GM19328 (cell line): ENCODE measurements at regions not wholly inside any gene's neighbourhood (a gene's known extent, or its start where the extent isn't known, plus 50 kb on each side); places are given as distances from the start of the nearest gene placed in this dataset.

Source experiments
- ATAC-seq: cut with Tn5 transposase; IDR thresholded peaks from one replicate; pipeline ENCODE4 v1.9.1; 2021; ENCODE audit warnings: mild to moderate bottlenecking, moderate library complexity; ENCODE audit not compliant: unreplicated experiment

GRCh38 chr3:115323380-115323779 is 176.3 kb upstream of the ZBTB20 start:
- ATAC-seq = no peak

- no peak for ATAC-seq
Observed at GRCh38 chr3:115324056-115324455, 177.0 kb upstream of the ZBTB20 start.

DNA sequence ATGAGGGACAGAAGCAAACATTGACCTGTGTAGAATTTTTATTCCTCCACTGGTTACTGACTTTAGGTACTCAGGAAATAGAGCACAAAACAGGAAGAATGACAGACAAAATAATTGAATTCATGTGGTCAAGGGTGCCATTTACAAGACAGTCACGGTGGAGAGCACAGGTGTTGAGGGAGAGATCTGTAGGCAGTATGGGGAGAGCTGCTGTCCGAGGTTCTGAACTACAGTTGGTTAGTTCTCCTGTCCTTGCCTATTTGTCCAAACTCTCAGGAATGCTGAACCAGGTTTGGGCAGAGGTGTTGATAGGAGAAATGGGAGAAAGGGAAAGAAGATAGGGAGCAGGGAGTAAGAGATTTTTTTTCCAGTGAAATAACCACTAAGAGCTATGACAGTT is 178.5 kb upstream of the ZBTB20 start:
- ATAC-seq = no peak

- no peak for ATAC-seq
Observed at GRCh38 chr3:115330430-115330829, 183.3 kb upstream of the ZBTB20 start.

DNA sequence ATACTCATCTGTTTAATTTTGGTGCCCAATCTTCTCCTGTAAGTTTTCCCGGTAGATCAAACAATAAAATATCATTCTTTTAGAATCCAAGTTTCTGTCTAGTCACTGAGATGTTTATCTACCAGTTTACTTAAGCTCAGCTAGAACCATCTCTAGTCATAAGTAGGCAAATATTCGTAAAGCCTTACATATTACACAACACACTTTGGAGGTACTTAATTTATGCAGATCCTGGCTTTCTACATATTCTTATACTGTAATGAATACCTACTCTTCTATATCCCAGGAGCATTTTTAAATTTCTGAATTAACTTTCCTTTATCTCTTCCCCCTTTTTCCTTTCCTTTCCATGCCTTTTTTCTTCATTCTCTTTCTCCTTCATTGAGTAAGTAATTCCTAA is 185.9 kb upstream of the ZBTB20 start:
- no peak for ATAC-seq

DNA sequence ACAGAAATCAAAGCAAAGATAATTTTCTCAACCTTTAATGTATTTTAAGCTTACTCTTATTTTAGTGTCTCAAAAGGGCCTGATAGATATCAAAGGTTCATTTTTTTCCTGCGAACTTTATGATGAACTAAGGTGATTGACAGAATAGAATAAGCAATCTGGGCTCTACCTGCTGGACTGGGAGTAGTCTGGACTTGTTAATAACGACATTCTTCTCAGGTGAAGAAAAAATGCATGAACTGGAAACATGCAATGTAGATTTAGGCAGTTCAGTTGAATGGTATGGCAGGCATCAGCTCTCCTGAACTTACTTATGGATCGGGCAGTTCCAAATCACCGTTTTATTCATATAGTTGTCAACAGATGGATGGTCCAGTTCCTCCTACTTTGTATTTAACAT is 189.7 kb upstream of the ZBTB20 start:
- ATAC-seq = no peak

DNA sequence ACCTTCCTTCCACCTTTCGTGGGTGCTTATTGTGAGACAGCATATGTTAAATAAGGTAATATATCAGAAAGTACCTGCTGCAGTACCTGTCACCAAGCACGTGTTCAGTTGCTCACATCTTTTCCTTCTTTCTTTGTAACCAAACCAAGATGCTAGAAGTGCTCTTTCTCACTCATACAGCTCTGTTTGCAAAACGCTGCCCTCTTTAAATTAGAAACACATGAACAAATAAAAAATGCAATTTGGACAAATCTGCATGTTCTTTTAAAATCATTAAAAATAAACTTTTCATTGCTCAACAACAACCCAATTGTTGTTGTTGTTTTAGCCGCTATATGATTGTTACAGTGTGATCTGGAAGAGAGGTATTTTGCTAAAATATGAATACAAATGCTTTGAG is 193.5 kb upstream of the ZBTB20 start:
- ATAC-seq = no peak

DNA sequence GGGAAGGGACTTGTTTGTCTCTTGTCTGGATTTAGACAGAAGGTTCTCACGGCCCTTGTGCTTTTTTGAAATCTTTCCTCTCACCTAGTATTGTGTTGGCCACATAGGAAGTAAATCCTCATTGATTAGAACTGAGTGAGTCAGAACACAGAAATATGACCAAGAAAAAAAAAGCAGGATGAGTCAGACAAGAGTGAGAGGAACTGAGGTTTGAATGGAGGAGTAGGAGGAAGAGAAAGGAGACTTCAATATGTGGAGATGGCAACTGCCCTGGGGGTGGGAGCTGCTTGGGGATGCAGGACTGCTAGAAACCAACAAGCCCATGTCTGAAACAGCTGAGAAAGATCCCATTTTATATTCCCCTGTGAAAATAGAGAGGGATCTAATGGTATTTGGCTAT is 194.1 kb upstream of the ZBTB20 start:
- ATAC-seq = no peak

GRCh38 chr3:115347737-115348136 is 200.6 kb upstream of the ZBTB20 start:
- no peak for ATAC-seq

DNA sequence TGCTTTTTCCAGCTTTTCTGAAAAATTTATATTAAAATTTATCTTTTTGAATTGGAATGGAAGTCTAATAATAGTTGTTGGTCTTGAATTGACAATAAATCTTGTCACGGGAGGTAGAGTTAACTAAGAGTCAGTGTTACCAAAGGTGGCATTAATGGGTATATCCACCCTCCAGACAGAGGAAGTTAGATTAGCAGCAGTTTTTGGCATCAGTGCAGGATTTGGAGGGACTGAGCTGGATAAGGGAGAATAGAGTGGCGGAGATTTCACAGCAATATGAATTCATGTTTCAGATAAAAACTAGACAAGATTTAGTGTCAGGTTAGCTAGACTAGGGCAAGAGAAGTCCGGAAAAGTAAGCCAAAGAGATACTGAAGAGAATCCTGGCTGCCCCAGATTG is 201.3 kb upstream of the ZBTB20 start:
- ATAC-seq = no peak

DNA sequence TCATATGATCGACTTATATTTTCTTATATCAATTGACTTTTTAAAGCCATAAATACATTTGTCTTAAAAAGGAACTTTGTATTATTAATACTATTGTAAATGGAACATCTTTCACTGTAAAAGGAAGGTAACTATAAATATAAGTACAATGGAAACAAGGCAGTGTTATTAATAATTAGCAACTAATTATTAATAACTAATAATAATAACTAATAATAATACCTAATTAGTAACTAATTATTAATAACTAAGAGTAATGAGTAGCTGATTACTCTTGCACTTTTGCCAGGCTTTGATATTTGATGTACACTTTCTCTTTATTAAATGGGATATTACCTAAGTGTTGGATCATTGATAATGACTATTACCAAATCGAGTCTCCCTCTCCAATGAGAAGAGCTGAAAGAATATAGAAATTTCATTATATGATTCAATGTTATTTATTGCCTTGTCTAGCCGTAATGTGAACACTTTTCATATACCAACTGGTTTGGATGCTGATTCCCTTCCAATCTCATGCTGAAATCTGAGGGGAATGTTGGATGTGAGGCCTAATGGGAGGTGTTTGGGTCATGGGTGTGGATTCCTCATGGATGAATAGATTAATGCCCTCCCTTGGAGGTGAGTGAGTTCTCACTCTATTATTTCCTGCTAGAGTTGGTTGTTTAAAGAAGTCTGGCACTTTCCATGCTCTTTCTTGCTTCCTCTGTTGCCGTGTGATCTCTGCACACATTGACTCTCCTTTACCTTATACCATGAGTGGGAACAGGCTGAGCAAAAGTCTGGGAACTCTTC is 202.1 kb upstream of the ZBTB20 start:
- no peak for ATAC-seq

GRCh38 chr3:115350606-115351005 is 203.5 kb upstream of the ZBTB20 start:
- ATAC-seq = no peak

DNA sequence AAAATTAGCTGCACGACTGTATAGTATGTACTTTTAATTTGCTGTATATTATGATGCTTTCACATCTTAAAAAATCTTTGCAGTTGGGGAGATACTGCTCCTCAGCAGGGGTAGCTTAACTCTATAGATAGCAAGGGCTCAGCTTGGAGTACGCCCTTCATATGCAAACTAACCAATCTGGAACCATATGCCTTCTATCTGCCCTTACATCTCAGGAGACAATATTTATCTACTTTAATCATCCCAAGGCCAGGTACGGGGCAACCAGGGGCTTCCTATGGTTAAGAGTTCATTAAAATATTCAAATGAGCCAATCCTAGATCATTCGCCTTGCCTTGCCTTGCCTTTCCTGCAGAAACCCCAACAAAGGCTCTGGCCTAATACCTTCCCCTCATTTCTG is 204.1 kb upstream of the ZBTB20 start:
- no peak for ATAC-seq

DNA sequence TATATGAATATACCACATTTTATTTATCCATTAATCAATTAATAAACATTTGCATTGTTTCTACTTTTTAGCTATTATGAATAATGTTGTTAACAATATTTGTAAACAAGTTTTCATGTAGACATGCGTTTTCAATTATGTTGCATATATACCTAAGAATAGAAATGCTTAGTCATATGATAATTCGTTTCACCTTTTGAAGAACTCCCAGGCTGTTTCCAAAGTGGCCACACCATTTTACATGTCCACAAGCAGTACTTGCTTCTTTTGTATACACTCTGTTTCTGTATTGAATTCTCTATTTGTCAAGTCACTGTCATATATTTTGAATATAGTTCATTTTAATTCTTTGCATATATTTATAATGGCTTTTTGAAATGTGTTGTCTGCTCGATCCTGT is 206.9 kb upstream of the ZBTB20 start:
- no peak for ATAC-seq

DNA sequence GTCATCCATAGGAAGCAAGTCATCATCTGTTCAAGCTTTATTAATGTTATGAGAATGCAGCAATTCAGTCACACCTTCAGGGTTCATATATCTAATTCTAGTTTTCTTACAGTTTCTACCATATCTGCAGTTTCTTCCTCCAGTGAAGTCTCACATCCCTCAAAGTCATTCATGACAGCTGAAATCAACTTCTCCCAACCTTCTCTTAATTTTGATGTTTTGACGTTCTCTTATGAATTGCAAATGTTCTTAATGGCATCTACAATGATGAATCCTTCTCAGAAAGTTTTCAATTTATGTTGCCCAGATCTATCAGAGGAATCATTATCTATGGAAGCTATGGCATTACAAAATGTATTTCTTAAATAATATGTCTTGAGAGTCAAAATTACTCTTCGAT is 210.4 kb upstream of the ZBTB20 start:
- no peak for ATAC-seq

- ATAC-seq = peak; percentile 97
Observed at GRCh38 chr3:115359536-115359935, 212.4 kb upstream of the ZBTB20 start.

GRCh38 chr3:115361806-115362205 is 214.7 kb upstream of the ZBTB20 start:
- ATAC-seq = no peak

GRCh38 chr3:115363071-115363470 is 216.0 kb upstream of the ZBTB20 start:
- no peak for ATAC-seq

GRCh38 chr3:115369021-115369420 is 221.9 kb upstream of the ZBTB20 start:
- ATAC-seq = no peak

- ATAC-seq = no peak
Observed at GRCh38 chr3:115375362-115375761, 228.3 kb upstream of the ZBTB20 start.

GRCh38 chr3:115380883-115381572 is 233.9 kb upstream of the ZBTB20 start:
- ATAC-seq = no peak

DNA sequence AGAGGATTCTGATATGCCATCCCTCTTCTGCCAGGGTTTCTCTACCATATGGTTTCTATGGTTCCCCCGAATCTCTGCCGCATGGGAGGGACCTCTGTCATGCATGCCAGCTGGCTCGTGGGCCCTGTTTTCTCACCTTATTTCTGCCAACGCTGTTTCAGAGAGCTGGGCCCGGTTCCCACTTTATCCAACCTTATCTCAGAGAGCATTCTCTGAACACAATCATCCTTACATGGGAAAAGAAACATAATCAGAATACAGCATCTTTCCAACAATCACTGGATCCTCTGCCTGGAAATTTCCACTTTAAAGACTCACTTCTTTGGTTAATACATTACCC is 234.5 kb upstream of the ZBTB20 start:
- no peak for ATAC-seq

DNA sequence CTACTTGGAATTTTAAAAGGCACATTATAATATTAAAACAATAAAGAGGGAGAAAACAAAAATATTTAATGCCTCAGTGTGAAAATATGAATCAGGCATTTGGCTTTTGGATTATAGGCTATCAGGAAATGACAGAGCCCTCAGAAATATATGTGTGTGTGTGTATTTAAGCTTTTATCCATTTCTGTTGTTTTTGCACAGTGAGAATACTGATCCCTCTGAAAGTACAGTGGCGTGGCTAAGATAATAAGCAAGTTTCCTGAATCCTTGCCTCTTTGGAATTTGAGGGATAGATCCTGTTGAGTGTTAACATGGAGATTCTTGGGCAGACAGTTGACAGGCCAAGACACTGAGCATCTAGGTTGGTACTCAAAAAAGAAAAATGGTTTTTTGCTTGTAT is 234.8 kb upstream of the ZBTB20 start:
- no peak for ATAC-seq
